ENCODE measurements at regions not wholly inside any gene's neighbourhood (a gene's known extent, or its start where the extent isn't known, plus 50 kb on each side); places are given as distances from the start of the nearest gene placed in this dataset.

DNA sequence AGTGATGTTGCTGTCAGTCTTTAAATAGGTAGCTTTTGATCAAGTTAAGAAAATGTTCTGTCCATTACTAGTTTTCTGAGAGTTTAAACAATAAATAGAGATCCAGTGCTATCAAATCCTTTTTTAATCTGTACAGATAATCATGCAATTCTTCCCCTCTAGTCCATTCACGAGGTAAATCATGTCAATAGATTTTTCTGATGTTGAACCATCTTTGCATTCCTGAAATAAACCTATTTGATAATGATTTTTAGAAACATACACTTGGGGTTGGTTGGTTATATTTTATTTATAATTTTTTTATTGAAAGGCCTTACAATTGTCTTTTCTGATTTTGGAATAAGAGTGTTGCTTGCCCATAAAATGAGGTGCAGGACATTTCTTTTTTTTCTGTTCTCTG, 95.0 kb downstream of the FAM53A start:
- CTCF ChIA-PET = no interaction called here
- Histone ChIP-seq H2AFZ (ENCODE audit: low read length) (no peak overlapping the region), H3K4me2 (ENCODE audit: low read length) (no peak overlapping the region), H3F3A (ENCODE audit: low read length, unreplicated experiment) (no peaks in the 10 kb centered on the region), H3K4me1 (ENCODE audit: insufficient read depth, low read length) (no peaks in the 10 kb centered on the region), H3K27me3 (ENCODE audit: low read length) (no peaks in the 10 kb centered on the region), H3K9me3 (ENCODE audit: low read length) (no peaks in the 10 kb centered on the region), H3K79me2 (ENCODE audit: low read length) (no peaks in the 10 kb centered on the region), H3K4me3 (ENCODE audit: low read length) (no peak overlapping the region), H3K36me3 (ENCODE audit: low read depth, low read length) (no peaks in the 10 kb centered on the region), H4K20me1 (ENCODE audit: low read length) (no peaks in the 10 kb centered on the region), H3K27ac (ENCODE audit: low read length) (no peak overlapping the region), H3K9ac (ENCODE audit: low read length) (no peak overlapping the region), H3K9me2 (replicated peaks; ENCODE audit: low read length) (no peaks in the 10 kb centered on the region)
- TF ChIP-seq EZH2 (IDR thresholded peaks at IDR 0.05; ENCODE audit: low read length, unreplicated experiment) (no peak), EZH2phosphoT487 (IDR thresholded peaks at IDR 0.05; ENCODE audit: borderline replicate concordance, low read length) (no peak), CTCF (conservative IDR thresholded peaks at IDR 0.05; ENCODE audit: low read depth, low read length) (no peak)
- intact Hi-C loops (cut with micrococcal nuclease) = no loop called here
- no peak for DNase-seq
- POLR2A ChIA-PET (ENCODE audit: unreplicated experiment) = no interaction called here
- BruUV-seq (replicated peaks) = no TSS peak
- no peak for ATAC-seq

DNA sequence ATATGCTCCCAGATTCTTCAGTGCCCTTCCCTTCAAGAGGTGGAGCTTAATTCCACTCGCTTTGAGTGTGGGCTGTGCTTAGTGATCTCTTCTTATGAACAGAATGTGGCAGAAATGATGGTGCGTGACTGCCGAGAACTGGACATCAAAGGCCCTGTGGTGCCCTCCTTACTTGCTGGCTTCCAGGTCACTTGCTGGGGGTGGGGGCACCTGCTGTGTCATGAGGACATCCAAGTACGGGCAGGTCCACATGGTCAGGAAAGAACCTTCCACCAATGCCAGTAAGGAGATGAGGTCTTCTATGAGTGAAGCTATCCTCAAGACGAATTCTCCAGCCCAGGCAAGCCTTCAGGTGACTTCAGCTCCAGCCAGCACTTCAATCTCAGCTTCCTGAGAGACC, 95.8 kb downstream of the FAM53A start:
- no peaks in the 10 kb centered on the region for H3K9me2 ChIP-seq (replicated peaks; ENCODE audit: low read length)
- H3K27me3 ChIP-seq (ENCODE audit: low read length) = no peaks in the 10 kb centered on the region
- no peak overlapping the region for H3K27ac ChIP-seq (ENCODE audit: low read length)
- intact Hi-C loops (cut with micrococcal nuclease) = no loop called here
- no peak overlapping the region for H3K9ac ChIP-seq (ENCODE audit: low read length)
- ChIA-PET POLR2A (ENCODE audit: unreplicated experiment) (no interaction called here), CTCF (no interaction called here)
- H3F3A ChIP-seq (ENCODE audit: low read length, unreplicated experiment) = no peaks in the 10 kb centered on the region
- no peaks in the 10 kb centered on the region for H4K20me1 ChIP-seq (ENCODE audit: low read length)
- no TSS peak for BruUV-seq (replicated peaks)
- no peak overlapping the region for H3K4me2 ChIP-seq (ENCODE audit: low read length)
- no peak for TF ChIP-seq EZH2phosphoT487 (IDR thresholded peaks at IDR 0.05; ENCODE audit: borderline replicate concordance, low read length)
- no peak for TF ChIP-seq CTCF (conservative IDR thresholded peaks at IDR 0.05; ENCODE audit: low read depth, low read length)
- no peak for TF ChIP-seq EZH2 (IDR thresholded peaks at IDR 0.05; ENCODE audit: low read length, unreplicated experiment)
- H2AFZ ChIP-seq (ENCODE audit: low read length) = no peak overlapping the region
- H3K4me1 ChIP-seq (ENCODE audit: insufficient read depth, low read length) = no peaks in the 10 kb centered on the region
- no peaks in the 10 kb centered on the region for H3K36me3 ChIP-seq (ENCODE audit: low read depth, low read length)
- H3K9me3 ChIP-seq (ENCODE audit: low read length) = no peaks in the 10 kb centered on the region
- H3K79me2 ChIP-seq (ENCODE audit: low read length) = no peaks in the 10 kb centered on the region
- ATAC-seq = no peak
- DNase-seq = no peak
- H3K4me3 ChIP-seq (ENCODE audit: low read length) = no peak overlapping the region

- ATAC-seq = no peak
- H3K9me2 ChIP-seq (replicated peaks; ENCODE audit: low read length) = no peaks in the 10 kb centered on the region
- 0 out of 2 replicates have a peak, but pooled peaks cover 3% of the 10 kb centered on the region for H3K4me1 ChIP-seq (ENCODE audit: insufficient read depth, low read length)
- no TSS peak for BruUV-seq (replicated peaks)
- no peaks in the 10 kb centered on the region for H4K20me1 ChIP-seq (ENCODE audit: low read length)
- H3K79me2 ChIP-seq (ENCODE audit: low read length) = no peaks in the 10 kb centered on the region
- ChIA-PET CTCF (no interaction called here), POLR2A (ENCODE audit: unreplicated experiment) (interaction anchor here (0.6 kb wide), 1 partner anchor 96 kb away, joined by 3 read pairs; no protein-coding TSS in a partner anchor)
- H3K36me3 ChIP-seq (ENCODE audit: low read depth, low read length) = no peaks in the 10 kb centered on the region
- no peak overlapping the region for H2AFZ ChIP-seq (ENCODE audit: low read length)
- H3K9ac ChIP-seq (ENCODE audit: low read length) = no peak overlapping the region
- TF ChIP-seq EZH2phosphoT487 (IDR thresholded peaks at IDR 0.05; ENCODE audit: borderline replicate concordance, low read length) = no peak
- TF ChIP-seq CTCF (conservative IDR thresholded peaks at IDR 0.05; ENCODE audit: low read depth, low read length) = no peak
- TF ChIP-seq EZH2 (IDR thresholded peaks at IDR 0.05; ENCODE audit: low read length, unreplicated experiment) = no peak
- no peak overlapping the region for H3K4me2 ChIP-seq (ENCODE audit: low read length)
- intact Hi-C loops (cut with micrococcal nuclease) = no loop called here
- H3F3A ChIP-seq (ENCODE audit: low read length, unreplicated experiment) = no peaks in the 10 kb centered on the region
- H3K4me3 ChIP-seq (ENCODE audit: low read length) = no peak overlapping the region
- H3K27ac ChIP-seq (ENCODE audit: low read length) = no peak overlapping the region
- no peak for DNase-seq
- H3K9me3 ChIP-seq (ENCODE audit: low read length) = no peaks in the 10 kb centered on the region
- H3K27me3 ChIP-seq (ENCODE audit: low read length) = no peaks in the 10 kb centered on the region
Measured at GRCh38 chr4:1584498-1584897, 99.6 kb downstream of the FAM53A start.

Data from PC-3 (cell line).